ENCODE measurements at regions not wholly inside any gene's neighbourhood (a gene's known extent, or its start where the extent isn't known, plus 50 kb on each side); places are given as distances from the start of the nearest gene placed in this dataset.
"Not testable (repeated sequence)": the region's sequence is repeated elsewhere in the genome, so short reads cannot be mapped to it uniquely, and the experiment has no call there.

DNA sequence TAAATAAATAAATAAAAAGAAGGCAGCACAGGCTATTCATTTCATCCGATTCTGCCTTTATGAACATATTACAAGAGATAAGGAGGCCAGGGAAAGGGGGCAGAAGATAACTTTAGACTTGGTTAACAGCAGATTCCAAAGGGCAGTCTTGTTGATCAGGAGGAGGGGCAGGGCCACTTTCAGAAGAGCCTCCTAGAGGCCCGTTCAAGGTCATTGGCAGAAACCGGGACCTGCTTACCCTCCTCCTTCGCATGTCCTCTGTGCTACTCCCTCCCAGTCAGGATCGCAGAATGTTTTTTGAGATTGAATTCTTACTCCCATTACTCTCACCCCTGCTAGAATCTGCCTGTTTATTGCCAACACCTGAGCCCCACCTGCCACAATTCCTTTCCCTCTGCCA is 217.0 kb upstream of the IPO5 start:
- no peak for DNase-seq

DNA sequence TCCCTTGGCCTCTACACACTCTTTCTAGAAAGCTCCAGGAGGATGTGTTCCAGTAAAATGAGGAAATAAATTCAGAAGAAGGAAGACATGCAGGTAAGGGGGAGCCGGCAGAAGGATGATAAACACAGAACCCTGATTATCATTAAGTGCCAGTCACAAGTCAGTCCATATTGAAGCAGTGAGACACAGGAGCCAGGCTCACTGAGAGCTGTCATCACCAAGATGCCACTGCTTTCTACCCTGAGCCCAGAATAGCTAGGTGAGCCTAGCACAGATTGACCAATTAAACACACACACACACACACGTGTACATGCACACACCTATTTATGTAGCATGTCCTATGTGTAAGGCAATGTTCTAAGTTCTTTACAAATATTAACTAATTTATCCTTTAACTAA is 211.4 kb upstream of the IPO5 start:
- DNase-seq: no peak

DNA sequence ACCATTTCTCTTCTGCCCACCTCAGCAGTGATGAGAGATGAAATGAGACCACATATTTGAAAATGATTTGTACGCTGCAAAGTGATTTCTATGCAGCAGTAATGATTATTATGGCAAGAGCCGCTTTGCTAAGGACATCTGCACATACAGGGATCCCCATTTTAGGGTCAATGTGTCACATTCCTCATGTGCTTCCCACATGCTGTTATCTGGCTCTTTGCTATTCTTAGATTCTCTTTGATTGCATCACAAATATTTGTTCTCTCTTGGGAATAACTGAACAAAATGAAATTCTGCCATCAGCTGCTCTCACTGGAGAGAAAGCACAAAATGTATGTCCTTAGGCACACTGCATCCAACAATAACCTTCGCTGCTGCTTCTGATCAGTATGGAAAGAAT is 209.5 kb upstream of the IPO5 start:
- no peak for DNase-seq

DNA sequence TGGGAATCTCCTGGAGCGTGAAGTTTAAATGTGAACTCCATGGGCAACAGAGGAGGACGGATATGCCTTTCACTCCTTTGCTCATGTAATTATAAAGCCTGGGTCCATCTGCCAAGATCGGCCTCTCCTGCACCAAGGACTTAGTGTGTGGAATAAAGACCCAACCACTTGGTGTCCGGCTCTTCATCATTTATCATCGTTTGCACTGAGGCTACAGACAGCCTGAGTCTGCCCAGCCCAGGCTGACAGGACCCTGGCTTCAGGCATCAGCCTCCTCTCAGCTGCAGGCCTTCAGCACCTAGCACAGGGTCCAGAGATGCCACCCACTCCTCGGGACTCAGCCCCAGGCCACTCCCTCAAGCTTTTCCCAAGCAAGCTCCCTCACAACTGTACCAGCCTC is 206.8 kb upstream of the IPO5 start:
- no peak for DNase-seq

GRCh38 chr13:97749174-97749573 is 204.3 kb upstream of the IPO5 start:
- no peak for DNase-seq

DNA sequence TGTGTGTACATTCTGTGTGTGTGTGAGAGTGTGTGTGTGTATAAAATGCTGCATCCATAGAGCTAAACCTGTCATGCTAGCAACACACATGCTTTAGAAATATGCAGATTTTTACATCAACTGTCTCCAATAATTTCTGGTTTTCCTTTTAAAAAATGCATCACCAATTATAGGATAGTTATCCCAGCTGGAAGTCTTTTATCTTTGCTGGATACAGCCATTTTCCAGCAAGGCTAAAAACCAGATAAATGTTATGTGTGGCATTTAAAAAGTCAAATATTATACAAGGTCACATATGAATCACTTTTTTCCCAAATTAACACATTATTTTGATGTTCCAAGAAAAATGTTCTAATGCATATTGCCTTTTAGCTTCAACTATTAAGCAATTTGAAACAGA is 202.0 kb upstream of the IPO5 start:
- DNase-seq: no peak

DNA sequence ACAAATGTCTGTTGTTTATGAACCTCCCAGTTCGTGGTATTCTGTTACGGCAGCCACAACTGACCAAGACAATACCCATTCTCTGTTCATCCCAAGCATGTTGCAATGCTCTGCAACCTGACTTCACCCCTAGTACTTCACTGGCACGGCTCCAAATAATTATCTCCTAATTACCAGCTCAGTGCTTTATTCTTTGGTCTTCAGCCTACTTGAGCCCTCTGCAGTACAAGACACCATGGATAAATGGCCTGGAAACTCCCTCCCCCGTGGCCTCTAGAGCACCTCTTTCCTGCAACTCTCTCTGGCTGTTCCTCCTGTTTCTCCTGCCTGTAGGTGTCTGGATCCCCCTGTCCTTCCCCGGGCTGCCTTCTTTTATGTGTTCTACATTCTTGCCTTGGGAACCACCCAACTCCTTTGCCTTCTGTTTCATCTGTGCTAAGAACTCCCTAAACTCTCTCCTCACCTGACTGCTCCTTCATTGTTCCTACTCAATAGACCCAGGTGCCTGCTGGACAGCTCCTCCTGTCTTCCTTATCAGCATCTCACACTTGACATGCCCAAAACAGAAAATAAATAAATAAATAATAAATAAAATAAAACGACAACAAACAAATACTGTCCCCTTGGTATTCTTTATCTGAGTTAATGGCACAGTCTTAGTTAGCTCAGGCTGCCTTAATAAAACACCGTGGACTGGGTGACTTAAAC is 200.4 kb upstream of the IPO5 start:
- no peak for DNase-seq

GRCh38 chr13:97753942-97754670 is 199.4 kb upstream of the IPO5 start:
- no peak for DNase-seq

DNA sequence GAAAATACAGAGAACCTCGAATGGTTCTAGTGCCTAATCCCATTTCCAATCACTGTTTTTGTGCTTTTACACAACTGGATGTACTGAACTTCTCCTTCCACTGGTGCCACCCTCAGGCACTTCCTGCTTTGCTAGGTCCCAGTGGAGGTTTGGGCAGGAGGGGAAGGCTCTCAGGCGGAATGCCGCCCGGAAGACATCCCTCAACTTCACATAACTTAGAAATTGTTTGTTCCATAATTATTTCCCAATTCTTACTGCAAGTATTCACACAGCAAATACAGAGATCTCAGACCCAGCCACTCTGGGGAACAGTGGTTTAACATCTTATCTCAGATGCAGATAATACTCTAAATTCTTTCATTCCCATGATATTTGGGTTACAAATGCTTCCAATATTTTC is 195.7 kb upstream of the IPO5 start:
- no peak for DNase-seq

DNA sequence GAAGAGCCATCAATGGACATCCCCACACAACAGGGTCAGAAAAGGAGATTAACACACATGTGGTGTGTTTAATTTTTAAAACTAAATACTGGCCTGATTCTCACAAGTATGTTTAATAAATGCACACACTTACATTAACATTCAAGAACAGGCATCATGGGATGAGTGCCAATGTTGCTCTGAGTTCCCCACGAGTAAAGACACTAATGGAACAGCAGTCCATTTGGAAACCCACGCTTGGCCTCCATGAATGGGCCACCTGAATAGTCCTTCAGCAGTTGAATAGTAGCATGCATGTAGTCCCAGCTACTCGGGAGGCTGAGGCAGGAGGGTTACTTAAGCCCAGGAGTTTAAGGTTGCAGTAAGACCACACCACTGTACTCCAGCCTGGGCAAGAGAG is 195.2 kb upstream of the IPO5 start:
- DNase-seq: no peak

- no peak for DNase-seq
Measured at GRCh38 chr13:97761796-97762540, 191.5 kb upstream of the IPO5 start.

DNA sequence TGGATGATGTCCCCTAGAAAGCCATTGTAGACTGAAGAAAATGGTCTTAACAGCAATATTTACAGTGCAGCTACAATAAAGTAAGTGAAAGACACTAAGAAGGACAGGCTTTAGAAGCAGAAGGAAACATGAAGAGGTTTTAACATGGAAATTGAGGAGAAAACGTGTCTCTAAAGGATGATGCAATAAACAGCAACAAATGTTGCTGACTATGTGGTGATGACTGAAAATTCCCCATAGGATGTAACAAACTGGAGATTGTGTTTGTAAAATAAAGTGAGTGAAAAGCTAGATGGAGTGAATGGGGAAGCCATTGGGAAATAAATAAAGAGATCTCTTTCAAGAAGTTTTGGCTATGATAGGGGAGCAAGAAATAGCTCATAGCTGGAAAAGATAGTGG is 186.7 kb upstream of the IPO5 start:
- DNase-seq: no peak

GRCh38 chr13:97768134-97768533 is 185.3 kb upstream of the IPO5 start:
- no peak for DNase-seq

GRCh38 chr13:97770231-97770630 is 183.2 kb upstream of the IPO5 start:
- DNase-seq: not testable (repeated sequence)

- not testable (repeated sequence) for DNase-seq
Measured at GRCh38 chr13:97772466-97772865, 181.0 kb upstream of the IPO5 start.

DNA sequence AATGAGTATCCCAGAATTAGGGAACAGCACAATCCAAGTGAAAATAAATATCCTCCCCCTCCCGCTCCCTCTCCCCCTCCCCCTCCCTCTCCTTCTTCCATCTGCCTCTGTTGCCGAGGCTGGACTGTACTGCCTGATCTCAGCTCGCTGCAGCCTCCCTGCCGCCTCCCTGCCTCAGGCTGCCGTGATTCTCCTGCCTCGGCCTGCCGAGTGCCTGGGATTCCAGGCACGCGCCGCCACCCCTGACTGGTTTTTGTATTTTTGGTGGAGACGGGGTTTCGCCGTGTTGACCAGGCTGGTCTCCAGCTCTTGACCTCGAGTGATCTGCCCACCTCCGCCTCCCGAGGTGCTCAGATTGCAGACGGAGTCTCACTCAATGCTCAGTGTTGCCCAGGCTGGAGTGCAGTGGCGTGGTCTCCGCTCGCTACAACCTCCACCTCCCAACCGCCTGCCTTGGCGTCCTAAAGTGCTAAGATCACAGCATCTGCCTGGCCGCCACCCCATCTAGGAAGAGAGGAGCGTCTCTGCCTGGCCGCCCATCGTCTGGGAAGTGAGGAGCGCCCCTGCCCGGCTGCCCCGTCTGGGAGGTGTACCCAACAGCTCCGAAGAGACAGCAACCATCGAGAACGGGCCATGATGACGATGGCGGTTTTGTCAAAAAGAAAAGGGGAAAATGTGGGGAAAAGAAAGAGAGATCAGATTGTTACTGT is 178.9 kb upstream of the IPO5 start:
- DNase-seq: not testable (repeated sequence)

- no peak for DNase-seq
Measured at GRCh38 chr13:97780486-97780885, 173.0 kb upstream of the IPO5 start.

- no peak for DNase-seq
Measured at GRCh38 chr13:97781891-97782305, 171.6 kb upstream of the IPO5 start.

- DNase-seq: no peak
Measured at GRCh38 chr13:97786510-97786909, 167.0 kb upstream of the IPO5 start.

DNA sequence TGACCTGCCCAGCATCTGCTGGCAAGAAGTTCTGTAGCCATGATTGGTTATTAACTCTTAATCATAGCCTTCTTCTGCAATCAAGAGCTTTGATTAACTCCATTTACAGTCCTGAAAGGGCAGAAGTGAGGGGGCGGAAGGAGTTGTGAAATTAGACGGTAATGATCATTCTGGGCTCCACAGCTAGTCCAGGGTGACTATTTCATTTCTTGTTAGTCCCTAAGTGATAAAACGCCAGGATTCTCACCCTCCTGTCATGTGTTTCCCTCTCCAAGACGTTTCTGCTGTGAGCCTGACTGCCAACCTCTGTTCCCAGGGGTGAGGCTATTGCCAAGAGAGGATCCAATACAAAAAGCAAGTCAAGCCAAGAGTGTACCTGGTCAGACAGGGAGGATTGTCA is 155.9 kb upstream of the IPO5 start:
- no peak for DNase-seq

DNA sequence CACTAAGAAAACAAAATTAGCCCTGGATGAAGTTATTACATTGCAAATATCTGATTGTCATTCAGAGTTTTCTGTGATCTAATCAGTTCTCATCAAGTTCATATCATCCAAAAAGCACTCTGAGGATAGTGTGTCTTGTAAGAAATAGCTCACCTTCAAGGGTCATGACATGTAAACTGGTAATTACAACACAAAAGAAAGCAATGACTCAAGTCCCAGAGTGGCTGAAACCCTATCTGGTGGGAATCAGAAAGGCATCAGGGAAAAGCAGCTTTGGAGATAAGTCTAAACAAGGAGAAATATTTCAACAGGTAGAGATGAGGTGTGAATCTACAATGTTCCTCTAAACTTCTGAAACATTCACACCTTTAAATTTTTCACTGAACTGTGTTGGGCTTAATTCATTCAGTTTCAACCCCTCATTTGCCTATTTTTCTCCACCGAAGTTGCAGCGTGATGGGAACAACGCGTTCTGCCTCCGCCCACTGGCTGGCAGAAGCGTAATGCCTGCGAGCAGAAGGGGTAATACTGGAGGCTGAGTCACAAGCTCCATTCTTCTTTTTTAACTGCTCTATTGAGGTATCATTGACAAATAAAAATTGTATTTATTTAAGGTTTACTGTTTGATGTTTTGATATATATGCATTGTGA is 155.2 kb upstream of the IPO5 start:
- DNase-seq: no peak

- DNase-seq: no peak
Measured at GRCh38 chr13:97798836-97799235, 154.6 kb upstream of the IPO5 start.

GRCh38 chr13:97802213-97802612 is 151.3 kb upstream of the IPO5 start:
- DNase-seq: no peak
